ENCODE measurements at regions not wholly inside any gene's neighbourhood (a gene's known extent, or its start where the extent isn't known, plus 50 kb on each side); places are given as distances from the start of the nearest gene placed in this dataset.

DNA sequence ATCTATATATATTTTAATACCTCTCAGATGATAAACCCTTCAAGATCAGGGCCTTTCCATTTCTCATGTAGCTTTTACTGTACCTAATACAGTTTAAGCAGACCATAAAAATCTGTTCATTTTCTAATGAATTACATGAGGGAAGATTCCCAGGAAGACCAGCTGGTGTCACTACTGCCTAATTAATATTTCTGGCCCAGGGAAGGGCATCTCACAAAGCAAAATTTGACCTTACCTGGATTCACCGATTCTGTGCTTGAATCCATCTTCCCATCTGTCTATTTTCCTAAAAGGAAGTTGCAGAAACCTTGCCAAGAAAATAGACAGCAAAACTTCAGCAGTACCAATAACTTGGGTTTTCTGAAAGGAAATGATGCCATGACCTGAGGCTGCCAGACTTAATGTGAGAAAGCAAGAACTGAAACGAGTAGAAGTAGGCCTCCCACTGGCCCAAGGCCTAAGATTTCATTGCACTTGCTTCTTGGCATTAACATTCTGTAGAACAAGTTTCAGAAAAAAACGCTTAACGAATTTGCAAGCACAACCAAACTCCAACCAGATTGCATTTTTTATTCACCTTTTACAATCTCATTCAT, 83.0 kb upstream of the GLIS3 start:
- TF ChIP-seq, protein P1, sequence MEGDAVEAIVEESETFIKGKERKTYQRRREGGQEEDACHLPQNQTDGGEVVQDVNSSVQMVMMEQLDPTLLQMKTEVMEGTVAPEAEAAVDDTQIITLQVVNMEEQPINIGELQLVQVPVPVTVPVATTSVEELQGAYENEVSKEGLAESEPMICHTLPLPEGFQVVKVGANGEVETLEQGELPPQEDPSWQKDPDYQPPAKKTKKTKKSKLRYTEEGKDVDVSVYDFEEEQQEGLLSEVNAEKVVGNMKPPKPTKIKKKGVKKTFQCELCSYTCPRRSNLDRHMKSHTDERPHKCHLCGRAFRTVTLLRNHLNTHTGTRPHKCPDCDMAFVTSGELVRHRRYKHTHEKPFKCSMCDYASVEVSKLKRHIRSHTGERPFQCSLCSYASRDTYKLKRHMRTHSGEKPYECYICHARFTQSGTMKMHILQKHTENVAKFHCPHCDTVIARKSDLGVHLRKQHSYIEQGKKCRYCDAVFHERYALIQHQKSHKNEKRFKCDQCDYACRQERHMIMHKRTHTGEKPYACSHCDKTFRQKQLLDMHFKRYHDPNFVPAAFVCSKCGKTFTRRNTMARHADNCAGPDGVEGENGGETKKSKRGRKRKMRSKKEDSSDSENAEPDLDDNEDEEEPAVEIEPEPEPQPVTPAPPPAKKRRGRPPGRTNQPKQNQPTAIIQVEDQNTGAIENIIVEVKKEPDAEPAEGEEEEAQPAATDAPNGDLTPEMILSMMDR (IDR thresholded peaks at IDR 0.05; ENCODE audit: low read depth, low read length): peak; percentile 83
- no peak for TF ChIP-seq EZH2phosphoT487 (IDR thresholded peaks at IDR 0.05; ENCODE audit: low read depth)

Data from OCI-LY3 (cell line).